ENCODE measurements at regions not wholly inside any gene's neighbourhood (a gene's known extent, or its start where the extent isn't known, plus 50 kb on each side); places are given as distances from the start of the nearest gene placed in this dataset.

GRCh38 chr10:113982769-113983168, 60.9 kb upstream of the ADRB1 start:
- TF ChIP-seq CTCF (conservative IDR thresholded peaks at IDR 0.05 in 1 of 2, IDR thresholded peaks at IDR 0.05 in 1 of 2; ENCODE audit: extremely low read depth in 1 of 2, insufficient read depth in 1 of 2, low read depth in 1 of 2, low read length in 2 of 2), result no peak
- TF ChIP-seq EZH2 (IDR thresholded peaks at IDR 0.05; ENCODE audit: borderline replicate concordance, low read length), result no peak

All from mammary epithelial cell (primary cell).